ENCODE measurements at regions not wholly inside any gene's neighbourhood (a gene's known extent, or its start where the extent isn't known, plus 50 kb on each side); places are given as distances from the start of the nearest gene placed in this dataset.
"Not testable (repeated sequence)": the region's sequence is repeated elsewhere in the genome, so short reads cannot be mapped to it uniquely, and the experiment has no call there.

DNA sequence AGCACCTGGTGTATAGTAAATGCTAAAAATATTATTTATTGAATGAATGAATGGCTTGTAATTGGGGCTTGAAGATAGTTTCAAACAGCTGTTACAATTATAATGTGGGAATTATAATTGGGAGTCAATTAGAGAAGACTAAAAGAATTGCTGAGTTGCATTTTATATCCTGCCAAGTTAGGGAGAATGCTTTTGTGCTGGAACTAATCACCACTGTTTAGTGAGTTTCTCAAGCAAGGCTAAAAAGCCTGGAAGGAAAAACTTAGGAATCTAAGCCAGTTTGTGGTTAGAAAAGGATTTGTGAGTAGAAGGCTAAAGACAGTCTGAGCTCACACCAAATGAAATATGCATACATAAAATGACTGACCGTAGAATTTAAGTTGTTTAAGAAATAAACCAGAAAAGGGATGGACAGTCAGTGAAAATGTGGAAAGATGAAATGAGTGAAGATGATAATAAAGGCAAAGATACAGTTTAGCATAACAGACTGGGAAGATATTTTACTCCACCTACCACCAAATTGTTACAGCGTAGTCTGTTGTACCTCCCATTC lies 647.7 kb upstream of the FSHR start:
- DNase-seq, result no peak

DNA sequence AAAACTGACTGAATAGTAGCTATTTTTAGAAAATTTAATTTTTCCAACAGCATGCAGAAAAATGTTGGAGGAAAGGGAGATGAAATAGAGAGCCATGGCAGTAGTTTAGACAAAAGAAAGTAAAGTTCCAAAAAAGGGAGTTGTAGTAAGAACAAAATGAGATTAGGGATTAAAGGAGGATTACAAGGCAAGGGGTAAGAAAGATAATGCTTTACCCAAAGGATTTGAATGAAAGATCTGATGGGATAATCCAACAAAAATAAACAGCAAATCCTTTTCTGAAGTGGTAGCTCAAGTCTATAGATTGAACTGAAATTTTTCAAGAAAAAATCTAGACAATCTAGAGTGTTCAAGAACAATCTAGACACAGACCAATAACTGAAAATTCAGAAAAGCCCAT lies 644.3 kb upstream of the FSHR start:
- no peak for DNase-seq

DNA sequence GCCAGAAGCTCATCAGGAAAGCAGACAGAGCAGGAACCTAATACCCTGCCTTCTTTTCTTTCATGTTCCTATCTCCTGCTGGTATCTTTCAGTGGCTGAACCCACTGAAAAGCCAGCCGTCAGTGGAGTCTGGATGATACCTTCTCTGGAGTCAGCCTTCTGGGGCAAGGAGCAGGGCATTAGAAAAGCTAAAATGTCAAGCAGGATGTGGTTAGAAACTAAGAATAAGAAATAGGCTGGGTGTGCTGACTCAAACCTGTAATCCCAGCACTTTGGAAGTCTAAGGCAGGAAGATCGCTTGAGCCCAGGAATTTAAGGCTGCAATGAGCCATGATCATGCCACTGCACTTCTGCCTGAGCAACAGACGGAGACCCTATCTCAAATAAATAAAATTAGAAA lies 642.0 kb upstream of the FSHR start:
- DNase-seq, result no peak

DNA sequence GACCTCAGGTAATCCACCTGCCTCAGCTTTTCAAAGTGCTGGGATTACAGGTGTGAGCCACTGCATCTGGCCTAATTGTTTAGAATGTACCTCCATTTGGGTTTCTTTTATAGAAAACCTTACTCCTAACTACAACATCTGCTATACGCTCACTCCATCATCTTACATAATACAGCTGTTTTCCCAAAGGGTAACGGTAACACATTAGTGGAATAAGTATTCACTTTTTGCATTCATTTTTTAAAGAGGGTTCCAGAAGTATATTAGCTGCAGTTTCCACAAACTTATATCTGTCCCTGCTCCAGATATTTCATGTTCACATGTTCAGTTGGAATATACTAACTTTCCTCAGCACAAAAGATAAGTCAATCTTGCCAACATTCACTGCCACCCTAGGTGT lies 640.1 kb upstream of the FSHR start:
- no peak for DNase-seq

DNA sequence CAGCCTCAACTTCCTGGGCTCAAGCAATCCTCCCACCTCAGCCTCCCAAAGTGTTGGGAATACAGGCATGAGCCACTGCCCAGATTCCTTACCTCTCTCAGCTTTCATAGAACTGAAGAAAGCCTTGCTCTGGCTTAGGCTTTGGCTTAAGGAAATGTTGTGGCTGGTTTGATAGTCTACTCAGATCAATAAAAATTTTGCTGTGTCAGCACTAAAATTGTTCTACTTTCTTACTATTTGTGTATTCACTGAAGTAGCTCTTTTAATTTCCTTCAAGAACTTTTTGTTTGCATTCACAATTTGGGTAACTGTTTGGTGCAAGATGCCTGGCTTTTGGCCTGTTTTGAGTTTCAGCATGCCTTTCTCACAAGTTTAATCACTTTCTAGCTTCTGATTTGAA lies 634.0 kb upstream of the FSHR start:
- no peak for DNase-seq

DNA sequence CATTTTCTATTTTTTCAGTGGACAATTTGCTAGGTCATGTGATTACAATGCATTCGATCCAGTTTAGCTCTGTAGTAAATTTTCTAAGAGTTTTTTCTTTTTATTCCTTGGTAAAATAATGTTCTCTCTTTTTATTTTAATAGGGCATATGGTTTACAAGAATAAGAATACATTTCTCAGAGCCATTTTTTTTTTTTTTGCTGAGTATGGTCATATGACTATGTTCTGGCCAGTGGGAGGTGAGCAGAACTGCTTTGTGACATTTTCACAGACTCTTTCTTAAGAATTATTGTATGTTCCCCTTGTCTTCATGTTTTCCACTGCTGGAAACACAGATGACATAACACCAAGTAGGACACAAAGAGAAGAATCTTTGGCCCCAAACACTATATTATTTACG lies 626.6 kb upstream of the FSHR start:
- DNase-seq, result no peak

DNA sequence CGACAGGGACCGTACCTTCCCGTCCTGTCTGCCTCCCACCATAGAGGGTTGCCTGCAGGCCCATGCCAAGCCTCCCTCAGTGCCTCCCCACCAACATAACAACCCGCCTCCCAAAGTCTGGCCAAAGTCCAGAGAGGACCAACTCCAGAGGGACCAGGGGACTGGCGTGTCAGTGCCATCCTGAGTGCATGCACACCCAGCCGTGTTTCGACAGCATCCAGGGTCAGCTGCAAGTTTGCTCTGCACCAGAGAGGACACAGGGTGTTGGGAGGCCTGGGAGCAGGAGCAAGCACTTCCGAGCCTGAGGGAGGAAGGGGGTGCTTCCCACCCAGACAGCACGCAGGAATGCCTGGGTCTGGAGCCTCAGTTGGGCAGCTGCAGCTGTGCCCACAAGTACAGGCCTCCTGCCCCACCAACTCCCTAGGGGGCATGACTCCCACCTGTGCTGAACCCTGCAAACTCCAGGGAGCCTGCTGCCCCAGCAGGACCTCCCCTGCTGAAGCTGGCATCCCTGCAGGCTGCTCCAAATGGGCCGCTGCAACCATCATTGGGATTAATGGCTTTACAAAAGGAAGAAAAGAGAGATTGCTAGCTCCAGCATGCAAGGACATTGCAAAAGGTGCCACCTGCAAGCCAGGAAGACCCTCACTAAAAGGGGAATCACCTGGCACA lies 618.1 kb upstream of the FSHR start:
- DNase-seq, result no peak

DNA sequence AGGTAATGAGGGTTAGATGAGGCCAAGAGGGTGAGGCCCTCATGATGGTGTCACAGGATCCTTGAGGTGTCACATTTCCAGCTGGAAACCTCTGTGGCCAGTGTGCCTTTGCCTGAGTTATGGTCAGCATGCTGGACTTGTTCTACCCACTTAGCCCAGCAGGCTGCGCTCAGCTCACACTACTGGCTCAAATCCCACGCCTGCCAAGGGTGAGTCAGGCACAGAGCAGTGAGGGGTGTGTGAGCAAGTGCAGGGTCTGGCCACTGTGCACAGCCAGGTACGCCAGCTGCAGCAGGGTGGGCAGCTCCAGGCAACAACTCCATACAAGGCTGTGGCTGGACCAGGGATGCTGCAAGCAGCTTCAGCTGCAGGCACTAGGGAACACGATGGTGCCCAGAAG lies 616.6 kb upstream of the FSHR start:
- no peak for DNase-seq

DNA sequence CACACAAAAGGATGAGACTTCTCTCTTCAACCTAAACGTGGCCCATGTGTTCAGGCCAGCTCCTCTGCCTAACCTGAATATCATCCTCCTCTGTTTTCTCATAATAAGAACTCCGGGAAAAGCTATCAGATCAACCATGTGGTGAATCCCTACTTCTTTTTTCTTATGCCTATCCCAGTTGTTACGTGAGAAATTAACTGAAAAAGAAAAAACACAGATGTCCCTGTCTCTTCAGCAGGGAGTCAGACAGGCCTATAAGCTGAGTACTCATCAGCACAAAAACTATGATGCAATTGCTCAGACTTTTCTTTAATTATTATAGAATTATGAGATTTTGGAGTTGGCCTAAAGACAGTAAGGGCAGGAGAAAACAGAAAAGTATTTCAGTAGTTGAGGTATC lies 613.0 kb upstream of the FSHR start:
- DNase-seq, result no peak

DNA sequence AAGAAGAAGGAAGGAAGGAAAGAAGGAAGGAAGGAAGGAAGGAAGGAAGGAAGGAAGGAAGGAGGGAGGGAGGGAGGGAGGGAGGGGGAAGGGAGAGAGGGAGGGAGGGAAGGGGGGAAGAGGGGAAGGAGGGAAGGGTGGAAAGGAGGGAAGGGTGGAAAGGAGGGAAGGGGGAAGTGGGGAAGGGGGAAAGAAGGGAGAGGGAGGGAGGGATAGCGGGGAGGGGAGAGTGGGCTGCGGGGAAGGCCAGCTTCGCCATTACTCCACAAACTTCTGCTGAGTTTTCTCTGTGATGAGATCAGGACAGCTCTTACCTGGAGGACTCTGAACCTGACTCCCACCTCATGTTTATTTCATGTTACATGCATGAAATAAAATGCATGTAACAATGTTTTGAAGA lies 601.5 kb upstream of the FSHR start:
- DNase-seq, result no peak

DNA sequence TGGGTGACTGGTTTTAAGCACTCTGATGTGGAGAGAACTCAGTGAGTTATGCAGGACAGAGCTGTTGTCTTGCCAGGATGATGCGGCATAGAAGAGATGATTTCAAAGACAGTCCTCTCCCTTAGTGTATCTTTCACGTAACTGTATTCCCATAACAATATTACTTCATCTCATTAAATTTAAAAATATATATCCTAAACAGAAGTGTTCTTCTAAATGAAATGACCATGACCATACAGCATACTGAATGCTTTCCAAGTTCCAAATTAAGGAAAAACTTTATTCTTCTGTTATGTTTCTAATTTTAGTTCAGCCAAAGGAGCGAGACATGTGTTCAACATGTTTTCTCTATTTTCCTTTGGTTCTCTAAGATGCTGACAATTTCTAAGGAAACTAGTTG lies 600.1 kb upstream of the FSHR start:
- DNase-seq, result no peak

DNA sequence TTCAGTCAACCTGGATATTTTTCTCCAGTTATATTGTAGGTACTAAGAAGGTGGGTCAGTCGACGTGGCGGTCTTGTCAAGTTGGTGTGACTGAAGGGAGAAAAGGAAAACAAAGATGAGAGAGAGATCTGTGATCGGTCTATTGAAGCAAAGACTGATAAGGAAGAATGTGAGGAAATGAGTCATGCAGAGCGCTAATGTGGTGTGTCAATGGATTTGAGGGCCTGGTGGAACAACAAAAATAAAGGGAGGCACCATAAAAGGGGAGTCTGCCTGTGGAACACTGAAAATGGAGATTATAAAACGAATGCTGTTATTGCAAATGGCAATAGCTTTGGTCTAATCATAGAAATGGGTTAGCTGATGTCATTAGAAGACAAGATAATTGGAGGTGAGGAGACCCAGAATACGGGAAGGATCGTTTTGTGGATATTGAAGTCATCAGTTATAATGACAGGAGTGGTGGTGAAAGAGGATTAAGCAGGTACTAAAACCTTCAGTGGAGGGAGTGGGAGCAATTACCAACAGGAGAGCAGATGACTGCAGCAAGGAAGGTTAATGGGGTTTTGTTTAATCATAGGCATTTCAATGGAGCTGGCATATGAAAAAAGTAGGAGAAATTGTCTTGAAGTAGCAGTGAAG lies 599.1 kb upstream of the FSHR start:
- no peak for DNase-seq

DNA sequence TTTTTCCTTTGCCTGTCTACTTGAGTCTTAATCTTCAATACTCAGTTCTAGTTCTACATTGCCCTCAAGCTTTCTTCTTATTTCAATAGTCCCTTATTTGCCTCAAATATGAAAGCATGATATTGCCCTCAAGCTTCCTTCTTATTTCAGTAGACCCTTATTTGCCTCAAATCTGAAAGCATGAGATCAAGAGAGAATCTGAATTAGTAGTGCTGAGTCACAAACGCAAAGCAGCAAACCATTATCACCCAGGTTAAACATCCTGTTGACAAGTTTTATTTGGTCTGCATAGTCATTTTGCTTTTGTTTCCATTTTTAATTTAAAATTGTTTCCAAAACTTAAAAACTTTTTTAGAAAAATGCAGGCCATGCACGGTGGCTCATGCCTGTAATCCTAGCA lies 583.3 kb upstream of the FSHR start:
- DNase-seq, result no peak

DNA sequence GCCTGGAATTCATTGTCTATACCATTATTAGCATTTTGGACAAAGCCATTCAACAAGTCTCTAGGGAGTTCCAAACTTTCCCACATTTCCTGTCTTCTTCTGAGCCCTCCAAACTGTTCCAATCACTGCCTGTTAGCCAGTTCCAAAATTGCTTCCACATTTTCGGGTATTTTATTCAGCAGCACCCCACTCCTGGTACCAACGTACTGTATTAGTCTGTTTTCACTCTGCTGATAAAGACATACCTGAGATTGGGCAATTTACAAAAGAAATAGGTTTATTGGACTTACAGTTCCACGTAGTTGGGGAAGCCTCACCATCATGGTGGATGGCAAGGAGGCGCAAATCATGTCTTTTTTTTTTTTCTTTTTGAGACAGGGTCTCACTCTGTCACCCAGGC lies 578.6 kb upstream of the FSHR start:
- not testable (repeated sequence) for DNase-seq

DNA sequence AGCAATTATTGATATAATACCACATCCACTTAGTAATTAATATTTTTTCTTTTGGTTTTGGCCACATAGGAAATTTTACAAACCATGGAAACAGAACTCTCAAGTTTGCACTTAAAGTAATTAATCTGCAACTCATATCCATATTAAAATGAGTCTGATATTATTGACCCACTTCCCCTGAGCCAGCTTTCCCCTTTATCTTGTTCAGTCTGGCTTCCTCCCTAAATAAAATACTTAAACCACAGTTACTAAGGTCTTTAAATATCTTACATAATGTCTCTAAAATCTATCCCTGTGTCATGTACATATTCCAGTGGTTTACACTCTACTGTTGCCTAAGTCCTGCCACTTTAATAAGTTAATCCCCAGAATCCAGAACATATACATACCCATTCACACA lies 564.9 kb upstream of the FSHR start:
- no peak for DNase-seq

DNA sequence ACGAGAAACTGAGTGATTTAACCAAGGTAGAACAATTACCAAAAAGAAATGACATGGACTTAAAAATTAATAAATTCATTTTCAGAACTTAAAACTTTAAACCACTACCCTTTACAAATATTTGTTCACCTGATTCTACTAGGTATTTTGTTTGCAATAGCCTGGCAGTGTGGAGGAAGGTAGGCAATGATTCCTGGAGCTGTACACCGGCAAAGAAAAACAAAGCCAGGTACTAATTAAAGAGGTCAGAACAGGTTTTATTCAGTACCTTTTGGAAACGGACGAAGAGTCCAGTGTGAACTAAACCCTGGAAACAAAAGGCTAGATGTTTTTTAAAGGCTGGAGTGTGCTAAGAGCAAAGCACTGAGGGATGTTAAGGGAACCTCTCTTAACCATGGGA lies 561.3 kb upstream of the FSHR start:
- DNase-seq, result no peak

DNA sequence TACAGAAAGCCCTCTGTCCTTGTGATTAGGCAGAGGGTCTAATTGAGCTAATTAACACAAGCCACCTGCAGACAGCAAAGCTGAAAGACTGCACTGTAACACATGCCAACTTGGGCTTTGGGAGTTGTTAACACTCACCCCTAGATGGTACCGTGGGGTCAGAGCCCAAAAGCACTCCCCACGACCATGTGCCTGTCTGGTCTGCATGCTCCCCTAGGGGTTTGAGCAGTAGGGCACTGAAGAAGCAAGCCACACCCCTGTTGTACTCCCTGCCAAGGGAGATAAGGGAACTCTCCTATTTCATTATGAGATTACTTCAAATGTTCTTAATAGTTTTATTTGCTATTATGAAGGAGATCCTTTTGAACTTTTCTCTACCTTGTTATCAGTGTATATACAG lies 560.1 kb upstream of the FSHR start:
- DNase-seq, result peak in 1 of 5 donors; percentile 0

DNA sequence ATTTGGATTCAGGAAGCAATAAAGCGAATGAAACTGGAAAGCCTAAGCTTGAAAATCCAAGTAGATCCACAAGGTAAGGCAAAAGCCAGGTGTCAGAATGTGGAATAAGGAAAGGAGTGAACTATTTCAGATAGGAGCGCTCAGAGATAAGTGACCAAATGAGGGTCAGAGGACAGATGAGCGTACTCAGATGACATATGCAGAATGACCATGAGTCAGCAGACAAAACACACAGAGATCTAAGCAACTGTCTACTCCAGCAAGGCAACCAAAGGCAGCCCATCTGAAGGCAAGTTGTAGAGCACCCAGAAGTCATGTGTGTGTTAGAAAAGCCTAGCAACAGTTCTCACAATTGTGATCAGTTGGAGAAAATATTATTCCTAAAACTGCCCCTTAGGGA lies 548.4 kb upstream of the FSHR start:
- DNase-seq, result no peak

DNA sequence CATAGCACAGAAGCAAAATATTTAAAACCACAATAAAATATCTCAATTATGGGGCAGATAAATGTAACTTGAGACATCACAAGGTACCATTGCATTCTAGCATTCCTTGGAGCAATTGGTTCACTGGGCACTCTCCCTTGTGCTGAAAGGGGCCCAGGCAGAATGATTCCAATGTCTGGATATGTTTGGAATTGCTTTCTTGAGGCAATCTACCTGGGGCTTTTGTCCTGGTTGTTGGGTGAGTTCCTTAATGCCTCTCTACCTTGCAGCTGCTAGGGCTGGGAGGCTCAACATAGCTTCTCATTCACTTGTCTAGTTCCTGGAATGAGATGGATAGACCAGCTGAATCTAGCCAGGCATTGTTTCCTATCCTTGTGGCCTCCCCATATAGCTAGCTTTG lies 539.6 kb upstream of the FSHR start:
- DNase-seq, result no peak

DNA sequence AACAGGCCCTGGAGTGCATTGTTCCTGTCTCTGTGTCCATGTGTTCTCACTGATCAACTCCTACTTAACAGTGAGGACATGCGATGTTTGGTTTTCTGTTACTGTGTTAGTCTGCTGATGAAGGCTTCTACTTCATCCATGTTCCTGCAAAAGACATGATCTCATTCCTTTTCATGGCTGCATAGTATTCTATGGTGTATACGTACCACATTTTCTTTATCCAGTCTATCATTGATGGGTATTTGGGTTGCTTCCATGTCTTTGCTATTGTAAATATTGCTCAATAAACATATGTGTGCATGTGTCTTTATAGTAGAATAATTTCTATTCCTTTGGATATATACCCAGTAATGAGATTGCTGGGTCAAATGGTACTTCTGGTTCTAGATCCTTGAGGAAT lies 537.7 kb upstream of the FSHR start:
- not testable (repeated sequence) for DNase-seq

DNA sequence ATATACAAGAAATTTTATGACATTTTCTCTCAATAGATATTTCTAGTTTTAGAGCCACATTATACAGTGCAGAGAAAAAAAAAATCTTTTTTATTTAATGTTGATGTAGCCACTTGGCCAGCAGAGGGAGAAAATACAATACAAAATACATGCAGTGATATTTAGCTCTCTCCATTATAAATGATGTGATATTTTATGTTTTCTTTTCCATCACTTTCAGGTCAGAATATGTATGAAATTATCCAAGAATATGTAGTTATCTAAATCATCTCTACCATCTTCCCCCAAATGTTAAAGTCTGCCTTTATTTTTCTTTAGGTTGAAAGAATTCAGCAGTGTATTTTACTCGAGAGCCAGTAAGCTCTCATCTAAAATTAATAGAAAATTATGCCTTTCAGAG lies 533.6 kb upstream of the FSHR start:
- no peak for DNase-seq

DNA sequence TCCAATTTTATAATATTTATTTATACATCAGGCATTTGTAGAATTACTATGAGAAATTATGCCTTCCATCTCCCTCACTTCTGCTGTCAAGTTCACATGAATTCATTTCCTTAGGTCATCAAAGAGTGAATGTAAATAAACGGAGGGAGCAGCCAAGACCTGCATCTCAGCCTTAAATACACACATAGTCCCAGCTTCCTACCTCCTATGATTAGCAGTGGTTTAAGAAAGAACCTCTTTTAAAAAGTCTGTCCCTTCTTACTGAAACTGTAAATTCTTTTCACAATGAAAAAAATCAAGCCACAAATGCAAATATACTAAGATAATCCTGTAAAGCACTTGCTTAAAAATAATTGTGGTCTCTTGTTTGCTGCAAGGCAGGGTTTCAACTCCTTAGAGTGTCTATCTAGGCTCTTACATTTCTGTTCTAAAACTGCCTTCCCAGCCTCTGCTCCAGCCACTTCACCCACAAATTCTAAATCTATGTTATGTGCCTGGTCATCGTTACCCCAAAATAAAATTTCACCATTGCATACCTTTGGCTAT lies 532.7 kb upstream of the FSHR start:
- no peak for DNase-seq

DNA sequence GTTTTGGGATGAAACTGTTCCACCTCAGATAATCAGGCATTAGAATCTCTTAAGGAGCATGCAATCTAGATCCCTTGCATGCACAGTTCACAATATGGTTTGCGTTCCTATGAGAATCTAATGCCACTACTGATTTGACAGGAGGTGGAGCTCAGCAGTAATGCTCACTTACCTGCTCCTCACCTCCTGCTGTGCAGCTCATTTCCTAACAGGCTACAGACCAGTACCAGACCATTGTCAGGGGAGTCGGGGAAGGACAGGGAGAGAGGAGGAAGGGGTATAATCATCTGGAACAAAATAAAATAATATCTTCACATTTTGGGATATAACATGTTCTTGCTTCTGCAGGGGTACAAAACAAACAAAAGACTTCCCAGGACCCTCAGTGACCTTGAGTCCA lies 532.0 kb upstream of the FSHR start:
- no peak for DNase-seq

DNA sequence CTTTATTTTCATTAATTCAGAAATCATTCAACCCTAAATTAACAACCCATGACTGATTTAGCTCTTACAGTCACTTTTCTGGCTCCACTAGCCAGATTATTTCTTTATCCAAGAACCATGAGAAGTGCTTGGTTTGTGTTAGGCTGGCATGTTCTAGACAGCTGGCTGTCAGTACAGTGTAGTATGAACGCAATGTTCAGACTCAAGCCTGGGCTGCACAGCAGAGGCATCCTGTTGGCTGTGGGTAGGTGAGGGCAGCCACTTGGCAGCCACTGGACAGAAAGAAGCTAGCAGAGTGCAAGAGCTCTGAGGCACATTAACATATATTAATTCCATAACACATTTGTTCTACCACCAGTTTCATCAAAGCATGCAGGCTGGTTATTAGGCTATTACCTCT lies 522.9 kb upstream of the FSHR start:
- no peak for DNase-seq

DNA sequence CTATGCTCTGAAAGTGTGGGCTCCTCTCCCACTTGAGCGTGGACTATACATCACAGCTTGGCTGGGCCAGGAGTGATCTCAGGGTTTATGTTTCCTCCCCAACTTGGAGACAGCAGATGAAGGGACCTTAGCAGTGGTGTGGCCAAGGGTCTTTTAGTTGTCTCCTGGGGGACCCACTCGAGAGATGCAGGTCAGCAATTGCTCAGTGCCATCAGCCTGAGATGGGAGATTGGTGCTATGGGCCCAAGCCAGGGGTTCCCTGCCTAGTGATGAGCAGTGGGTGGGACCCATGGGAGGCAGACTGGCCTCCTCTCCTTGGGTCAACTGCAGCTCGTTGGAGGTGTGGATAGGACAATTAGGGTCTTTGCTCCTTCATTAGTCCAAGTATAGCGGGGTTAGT lies 510.5 kb upstream of the FSHR start:
- no peak for DNase-seq

Data from T-helper 1 cell (primary cell).